ENCODE measurements at regions not wholly inside any gene's neighbourhood (a gene's known extent, or its start where the extent isn't known, plus 50 kb on each side); places are given as distances from the start of the nearest gene placed in this dataset.

GRCh38 chr14:85112762-85113161 lies 417.2 kb upstream of the FLRT2 start:
- no peak overlapping the region for H2BK15ac ChIP-seq (ENCODE audit: low read depth, poor library complexity, severe bottlenecking)
- H3K23ac ChIP-seq (ENCODE audit: low read length in 2 of 2), result no peak overlapping the region
- no peak overlapping the region for H3K27ac ChIP-seq (ENCODE audit: low read length, poor library complexity, severe bottlenecking)
- no peak overlapping the region for H3K14ac ChIP-seq (ENCODE audit: low read length in 2 of 2)
- H3K4me1 ChIP-seq (ENCODE audit: control insufficient read depth, insufficient read depth, low read depth, low read length), result no peaks in the 10 kb centered on the region
- no peak overlapping the region for H3K4me3 ChIP-seq (ENCODE audit: insufficient read depth in 1 of 2, low read depth in 1 of 2, low read length in 2 of 2)
- H3K79me1 ChIP-seq (replicated peaks; ENCODE audit: low read length, poor library complexity, severe bottlenecking), result no peaks in the 10 kb centered on the region
- H3K9ac ChIP-seq (ENCODE audit: low read length), result no peak overlapping the region
- H2BK120ac ChIP-seq (ENCODE audit: low read depth, low read length), result no peak overlapping the region
- peaks cover 8% of the 10 kb centered on the region for H3K9me3 ChIP-seq (ENCODE audit: control insufficient read depth, low read length)
- no peak overlapping the region for H2AK5ac ChIP-seq (ENCODE audit: low read length, severe bottlenecking)
- WGBS, result 83% methylated on average over 2 of the region's 2 CpGs
- no peak overlapping the region for H2BK12ac ChIP-seq (ENCODE audit: low read length in 2 of 2)
- H3K4ac ChIP-seq (ENCODE audit: low read depth in 1 of 2, low read length in 2 of 2), result no peak overlapping the region
- no peak overlapping the region for H2BK5ac ChIP-seq (ENCODE audit: low read depth, low read length, poor library complexity, severe bottlenecking)
- no peaks in the 10 kb centered on the region for H3K27me3 ChIP-seq (ENCODE audit: control insufficient read depth in 1 of 2, insufficient read depth in 1 of 2, low read length in 2 of 2)
- no peak for DNase-seq
- H3K18ac ChIP-seq (ENCODE audit: low read depth in 1 of 2, low read length in 2 of 2), result no peak overlapping the region
- H3K36me3 ChIP-seq (ENCODE audit: control insufficient read depth in 1 of 2, insufficient read depth in 2 of 2, low read depth in 1 of 2, low read length in 2 of 2), result no peaks in the 10 kb centered on the region
- H3K4me2 ChIP-seq (ENCODE audit: low read length, poor library complexity, severe bottlenecking), result no peak overlapping the region
- H4K8ac ChIP-seq (ENCODE audit: low read length), result no peak overlapping the region
- no peak overlapping the region for H4K91ac ChIP-seq (ENCODE audit: low read length)
- H2AFZ ChIP-seq (ENCODE audit: low read depth, low read length), result no peak overlapping the region

- DNase-seq, result no peak
- no peak overlapping the region for H2BK15ac ChIP-seq (ENCODE audit: low read depth, poor library complexity, severe bottlenecking)
- H2AFZ ChIP-seq (ENCODE audit: low read depth, low read length), result no peak overlapping the region
- H3K4ac ChIP-seq (ENCODE audit: low read depth in 1 of 2, low read length in 2 of 2), result no peak overlapping the region
- no peak overlapping the region for H3K9ac ChIP-seq (ENCODE audit: low read length)
- H4K8ac ChIP-seq (ENCODE audit: low read length), result no peak overlapping the region
- no peaks in the 10 kb centered on the region for H3K79me1 ChIP-seq (replicated peaks; ENCODE audit: low read length, poor library complexity, severe bottlenecking)
- H3K36me3 ChIP-seq (ENCODE audit: control insufficient read depth in 1 of 2, insufficient read depth in 2 of 2, low read depth in 1 of 2, low read length in 2 of 2), result no peaks in the 10 kb centered on the region
- H3K18ac ChIP-seq (ENCODE audit: low read depth in 1 of 2, low read length in 2 of 2), result no peak overlapping the region
- H2BK12ac ChIP-seq (ENCODE audit: low read length in 2 of 2), result no peak overlapping the region
- no peak overlapping the region for H3K14ac ChIP-seq (ENCODE audit: low read length in 2 of 2)
- H3K4me1 ChIP-seq (ENCODE audit: control insufficient read depth, insufficient read depth, low read depth, low read length), result no peaks in the 10 kb centered on the region
- H3K23ac ChIP-seq (ENCODE audit: low read length in 2 of 2), result no peak overlapping the region
- H4K91ac ChIP-seq (ENCODE audit: low read length), result no peak overlapping the region
- no peak overlapping the region for H3K4me2 ChIP-seq (ENCODE audit: low read length, poor library complexity, severe bottlenecking)
- 17% methylated on average over 1 of the region's 1 CpG for WGBS
- peaks cover 8% of the 10 kb centered on the region for H3K9me3 ChIP-seq (ENCODE audit: control insufficient read depth, low read length)
- no peak overlapping the region for H3K27ac ChIP-seq (ENCODE audit: low read length, poor library complexity, severe bottlenecking)
- H2AK5ac ChIP-seq (ENCODE audit: low read length, severe bottlenecking), result no peak overlapping the region
- H3K4me3 ChIP-seq (ENCODE audit: insufficient read depth in 1 of 2, low read depth in 1 of 2, low read length in 2 of 2), result no peak overlapping the region
- H2BK5ac ChIP-seq (ENCODE audit: low read depth, low read length, poor library complexity, severe bottlenecking), result no peak overlapping the region
- H2BK120ac ChIP-seq (ENCODE audit: low read depth, low read length), result no peak overlapping the region
- no peaks in the 10 kb centered on the region for H3K27me3 ChIP-seq (ENCODE audit: control insufficient read depth in 1 of 2, insufficient read depth in 1 of 2, low read length in 2 of 2)
Observed at GRCh38 chr14:85115921-85116320, 414.0 kb upstream of the FLRT2 start.

GRCh38 chr14:85118274-85118673 lies 411.7 kb upstream of the FLRT2 start:
- Histone ChIP-seq H2BK15ac (ENCODE audit: low read depth, poor library complexity, severe bottlenecking) (no peak overlapping the region), H3K4ac (ENCODE audit: low read depth in 1 of 2, low read length in 2 of 2) (no peak overlapping the region), H3K79me1 (replicated peaks; ENCODE audit: low read length, poor library complexity, severe bottlenecking) (no peaks in the 10 kb centered on the region), H3K14ac (ENCODE audit: low read length in 2 of 2) (no peak overlapping the region), H3K9me3 (ENCODE audit: control insufficient read depth, low read length) (no peaks in the 10 kb centered on the region), H2AFZ (ENCODE audit: low read depth, low read length) (no peak overlapping the region), H2BK12ac (ENCODE audit: low read length in 2 of 2) (no peak overlapping the region), H3K4me3 (ENCODE audit: insufficient read depth in 1 of 2, low read depth in 1 of 2, low read length in 2 of 2) (no peak overlapping the region), H3K9ac (ENCODE audit: low read length) (no peak overlapping the region), H3K36me3 (ENCODE audit: control insufficient read depth in 1 of 2, insufficient read depth in 2 of 2, low read depth in 1 of 2, low read length in 2 of 2) (no peaks in the 10 kb centered on the region), H4K8ac (ENCODE audit: low read length) (no peak overlapping the region), H2BK5ac (ENCODE audit: low read depth, low read length, poor library complexity, severe bottlenecking) (no peak overlapping the region), H2BK120ac (ENCODE audit: low read depth, low read length) (no peak overlapping the region), H4K91ac (ENCODE audit: low read length) (no peak overlapping the region), H3K4me1 (ENCODE audit: control insufficient read depth, insufficient read depth, low read depth, low read length) (no peaks in the 10 kb centered on the region), H3K27ac (ENCODE audit: low read length, poor library complexity, severe bottlenecking) (no peak overlapping the region), H3K23ac (ENCODE audit: low read length in 2 of 2) (no peak overlapping the region), H3K18ac (ENCODE audit: low read depth in 1 of 2, low read length in 2 of 2) (no peak overlapping the region), H2AK5ac (ENCODE audit: low read length, severe bottlenecking) (no peak overlapping the region), H3K27me3 (ENCODE audit: control insufficient read depth in 1 of 2, insufficient read depth in 1 of 2, low read length in 2 of 2) (no peaks in the 10 kb centered on the region), H3K4me2 (ENCODE audit: low read length, poor library complexity, severe bottlenecking) (no peak overlapping the region)
- WGBS, result 6% methylated on average over 3 of the region's 5 CpGs
- DNase-seq, result peak; percentile 22

DNA sequence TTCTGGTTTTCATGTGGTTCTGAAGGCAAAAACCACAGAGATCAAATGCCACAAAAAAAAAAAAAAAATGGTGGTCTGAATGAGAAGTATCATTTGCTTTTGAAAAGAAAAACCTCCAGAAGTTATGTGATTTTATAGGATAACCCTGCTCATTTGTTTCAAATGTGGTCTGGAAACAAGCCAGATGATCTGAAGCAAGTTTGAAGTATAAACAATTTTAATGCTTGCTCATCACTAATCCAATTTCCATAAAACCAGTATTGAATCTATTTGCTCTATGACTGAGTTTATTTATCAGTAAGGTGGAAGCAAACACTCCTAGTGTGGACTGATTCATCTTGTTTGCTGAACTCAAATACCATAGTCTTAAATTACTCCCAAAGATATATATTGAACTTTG lies 407.3 kb upstream of the FLRT2 start:
- Histone ChIP-seq H2AFZ (ENCODE audit: low read depth, low read length) (no peak overlapping the region), H3K27me3 (ENCODE audit: control insufficient read depth in 1 of 2, insufficient read depth in 1 of 2, low read length in 2 of 2) (no peaks in the 10 kb centered on the region)

More for the DNA sequence above, 407.3 kb upstream of the FLRT2 start:
- Histone ChIP-seq H2AK5ac (ENCODE audit: low read length, severe bottlenecking) (no peak overlapping the region), H4K91ac (ENCODE audit: low read length) (no peak overlapping the region), H2BK120ac (ENCODE audit: low read depth, low read length) (no peak overlapping the region), H2BK5ac (ENCODE audit: low read depth, low read length, poor library complexity, severe bottlenecking) (no peak overlapping the region), H3K9me3 (ENCODE audit: control insufficient read depth, low read length) (no peaks in the 10 kb centered on the region), H3K36me3 (ENCODE audit: control insufficient read depth in 1 of 2, insufficient read depth in 2 of 2, low read depth in 1 of 2, low read length in 2 of 2) (no peaks in the 10 kb centered on the region), H3K14ac (ENCODE audit: low read length in 2 of 2) (no peak overlapping the region), H3K4me1 (ENCODE audit: control insufficient read depth, insufficient read depth, low read depth, low read length) (no peaks in the 10 kb centered on the region), H3K4me2 (ENCODE audit: low read length, poor library complexity, severe bottlenecking) (no peak overlapping the region), H2BK15ac (ENCODE audit: low read depth, poor library complexity, severe bottlenecking) (no peak overlapping the region), H3K18ac (ENCODE audit: low read depth in 1 of 2, low read length in 2 of 2) (no peak overlapping the region), H3K9ac (ENCODE audit: low read length) (no peak overlapping the region), H3K27ac (ENCODE audit: low read length, poor library complexity, severe bottlenecking) (no peak overlapping the region), H3K79me1 (replicated peaks; ENCODE audit: low read length, poor library complexity, severe bottlenecking) (no peaks in the 10 kb centered on the region), H3K4me3 (ENCODE audit: insufficient read depth in 1 of 2, low read depth in 1 of 2, low read length in 2 of 2) (no peak overlapping the region), H3K23ac (ENCODE audit: low read length in 2 of 2) (no peak overlapping the region), H3K4ac (ENCODE audit: low read depth in 1 of 2, low read length in 2 of 2) (no peak overlapping the region), H4K8ac (ENCODE audit: low read length) (no peak overlapping the region), H2BK12ac (ENCODE audit: low read length in 2 of 2) (no peak overlapping the region)
- DNase-seq, result peak; percentile 61
